ENCODE measurements at regions not wholly inside any gene's neighbourhood (a gene's known extent, or its start where the extent isn't known, plus 50 kb on each side); places are given as distances from the start of the nearest gene placed in this dataset.

DNA sequence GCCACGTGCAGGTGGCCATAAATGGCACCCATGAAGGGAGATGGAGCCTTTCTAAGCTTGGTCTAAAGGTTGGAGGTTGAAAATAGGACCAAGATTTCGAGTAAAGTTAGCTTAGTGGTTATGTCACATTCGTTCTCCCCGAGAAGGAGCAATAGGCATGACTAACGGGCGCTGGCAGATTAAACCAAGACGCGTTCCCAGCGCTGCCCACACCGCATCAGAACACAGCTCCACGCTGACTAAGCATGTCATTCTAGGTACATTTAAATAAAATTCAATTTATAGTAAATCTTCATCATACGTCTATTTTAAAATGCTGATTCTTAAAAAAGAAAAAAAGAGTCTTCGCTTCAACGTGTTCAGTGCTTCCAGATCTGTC is 95.0 kb upstream of the IRS2 start:
- no peaks in the 10 kb centered on the region for H3K27me3 ChIP-seq (replicated peaks; ENCODE audit: control insufficient read depth, insufficient read depth, low read length)
- CTCF ChIA-PET = interaction anchor here (0.9 kb wide), 1 partner anchor 19 kb away, joined by 3 read pairs; no protein-coding TSS in a partner anchor
- H3K4me1 Mint-ChIP-seq (ENCODE audit: low read depth, unreplicated experiment) = no peaks in the 10 kb centered on the region
- H3K4me3 Mint-ChIP-seq (ENCODE audit: unreplicated experiment) = no peak overlapping the region
- no TSS peak for BruUV-seq (replicated peaks)
- no peaks in the 10 kb centered on the region for H3K4me1 ChIP-seq
- DNase-seq = no peak
- no peak overlapping the region for H3K4me3 ChIP-seq (ENCODE audit: low read depth, low read length)
- intact Hi-C loops (cut with micrococcal nuclease; ENCODE audit: unreplicated experiment) = no loop called here
- H3K36me3 ChIP-seq (ENCODE audit: control insufficient read depth, insufficient read depth, low read length) = no peaks in the 10 kb centered on the region
- no peaks in the 10 kb centered on the region for H3K9me3 ChIP-seq
- TF ChIP-seq, protein P1, sequence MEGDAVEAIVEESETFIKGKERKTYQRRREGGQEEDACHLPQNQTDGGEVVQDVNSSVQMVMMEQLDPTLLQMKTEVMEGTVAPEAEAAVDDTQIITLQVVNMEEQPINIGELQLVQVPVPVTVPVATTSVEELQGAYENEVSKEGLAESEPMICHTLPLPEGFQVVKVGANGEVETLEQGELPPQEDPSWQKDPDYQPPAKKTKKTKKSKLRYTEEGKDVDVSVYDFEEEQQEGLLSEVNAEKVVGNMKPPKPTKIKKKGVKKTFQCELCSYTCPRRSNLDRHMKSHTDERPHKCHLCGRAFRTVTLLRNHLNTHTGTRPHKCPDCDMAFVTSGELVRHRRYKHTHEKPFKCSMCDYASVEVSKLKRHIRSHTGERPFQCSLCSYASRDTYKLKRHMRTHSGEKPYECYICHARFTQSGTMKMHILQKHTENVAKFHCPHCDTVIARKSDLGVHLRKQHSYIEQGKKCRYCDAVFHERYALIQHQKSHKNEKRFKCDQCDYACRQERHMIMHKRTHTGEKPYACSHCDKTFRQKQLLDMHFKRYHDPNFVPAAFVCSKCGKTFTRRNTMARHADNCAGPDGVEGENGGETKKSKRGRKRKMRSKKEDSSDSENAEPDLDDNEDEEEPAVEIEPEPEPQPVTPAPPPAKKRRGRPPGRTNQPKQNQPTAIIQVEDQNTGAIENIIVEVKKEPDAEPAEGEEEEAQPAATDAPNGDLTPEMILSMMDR (IDR thresholded peaks at IDR 0.05; ENCODE audit: insufficient read depth in 1 of 2, low read depth in 1 of 2, low read length in 1 of 2, severe bottlenecking in 1 of 2, unreplicated experiment in 1 of 2) = no peak
- peaks cover 2% of the 10 kb centered on the region for H3K27me3 Mint-ChIP-seq (ENCODE audit: insufficient read depth, unreplicated experiment)
- no peaks in the 10 kb centered on the region for H3K9me3 Mint-ChIP-seq (ENCODE audit: unreplicated experiment)
- H3K36me3 Mint-ChIP-seq (ENCODE audit: insufficient read depth, unreplicated experiment) = no peaks in the 10 kb centered on the region
- POLR2A ChIA-PET = no interaction called here
- H3K27ac Mint-ChIP-seq (ENCODE audit: unreplicated experiment) = no peak overlapping the region

DNA sequence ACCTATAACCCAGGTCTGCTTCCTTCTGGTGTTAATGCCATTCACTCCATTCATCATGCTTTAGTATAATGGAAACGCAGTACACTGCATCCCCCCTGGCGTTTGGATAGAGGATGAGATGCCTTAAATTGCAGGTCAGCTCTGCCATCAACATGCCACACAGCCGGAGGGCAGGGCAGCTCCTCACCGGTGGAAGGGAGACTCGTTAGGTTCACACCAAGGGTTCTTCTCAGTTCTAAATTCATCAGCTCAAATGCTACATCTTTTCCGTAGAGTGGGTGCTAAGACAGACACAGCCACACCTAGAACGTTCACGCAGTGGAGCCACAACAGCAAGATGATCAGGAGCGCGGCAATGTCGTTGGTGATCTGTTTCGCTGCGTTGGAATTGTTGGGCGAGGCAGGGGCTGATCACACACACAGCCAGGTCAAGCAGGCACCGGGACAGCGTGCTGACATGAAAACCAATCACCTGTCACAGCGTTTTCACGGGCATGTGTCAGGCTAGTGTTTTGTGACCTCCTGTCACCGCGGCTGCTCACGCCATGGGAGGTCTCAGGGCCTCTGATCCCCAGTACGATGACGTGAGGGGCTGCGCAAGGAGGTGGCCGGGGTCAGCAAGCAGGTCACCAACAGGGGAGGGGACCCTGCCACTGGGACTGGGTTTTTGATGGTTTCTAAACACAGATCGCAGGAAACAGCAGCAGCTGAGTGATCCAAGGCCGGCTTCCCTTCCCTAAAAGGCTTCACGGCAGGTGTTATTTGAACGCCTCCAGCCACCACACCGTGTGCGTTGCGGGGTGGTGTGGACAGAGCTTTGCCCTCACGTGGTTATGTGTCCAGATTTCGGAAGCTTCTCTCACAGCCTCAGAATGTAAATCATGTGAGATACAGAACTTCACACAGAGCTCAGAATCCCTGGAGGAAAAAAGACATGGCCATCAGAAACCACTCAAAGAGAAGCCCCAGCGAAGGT is 94.3 kb upstream of the IRS2 start:
- Histone ChIP-seq H3K4me1 (no peaks in the 10 kb centered on the region), H3K4me3 (ENCODE audit: low read depth, low read length) (no peak overlapping the region), H3K27me3 (replicated peaks; ENCODE audit: control insufficient read depth, insufficient read depth, low read length) (no peaks in the 10 kb centered on the region), H3K36me3 (ENCODE audit: control insufficient read depth, insufficient read depth, low read length) (no peaks in the 10 kb centered on the region), H3K9me3 (no peaks in the 10 kb centered on the region)
- intact Hi-C loops (cut with micrococcal nuclease; ENCODE audit: unreplicated experiment) = no loop called here
- Mint-ChIP-seq H3K4me1 (ENCODE audit: low read depth, unreplicated experiment) (no peaks in the 10 kb centered on the region), H3K36me3 (ENCODE audit: insufficient read depth, unreplicated experiment) (no peaks in the 10 kb centered on the region), H3K9me3 (ENCODE audit: unreplicated experiment) (no peaks in the 10 kb centered on the region), H3K4me3 (ENCODE audit: unreplicated experiment) (no peak overlapping the region), H3K27ac (ENCODE audit: unreplicated experiment) (no peak overlapping the region), H3K27me3 (ENCODE audit: insufficient read depth, unreplicated experiment) (peaks cover under 1% of the 10 kb centered on the region)
- no peak for DNase-seq
- TF ChIP-seq, protein P1 (IDR thresholded peaks at IDR 0.05; ENCODE audit: insufficient read depth in 1 of 2, low read depth in 1 of 2, low read length in 1 of 2, severe bottlenecking in 1 of 2, unreplicated experiment in 1 of 2) = no peak
- ChIA-PET CTCF (interaction anchor here (0.9 kb wide), 1 partner anchor 18 kb away, joined by 3 read pairs; no protein-coding TSS in a partner anchor), POLR2A (no interaction called here)
- no TSS peak for BruUV-seq (replicated peaks)

DNA sequence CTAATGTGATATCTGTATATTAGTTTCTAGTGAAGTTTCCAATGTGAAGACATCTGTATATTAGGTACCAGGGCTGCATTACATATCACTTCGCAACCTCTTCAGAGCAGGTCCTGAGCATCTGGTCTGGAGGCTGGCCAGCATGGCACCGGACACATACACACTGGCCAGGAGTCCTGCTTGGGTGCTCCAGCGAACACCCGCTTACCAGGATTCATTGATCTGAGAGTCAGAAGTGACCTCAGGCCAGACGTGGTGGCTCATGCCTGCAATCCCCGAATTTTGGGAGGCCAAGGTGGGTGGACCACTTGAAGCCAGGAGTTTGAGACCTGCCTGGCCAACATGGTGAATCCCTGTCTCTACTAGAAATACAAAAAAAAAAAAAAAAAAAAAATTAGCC is 93.0 kb upstream of the IRS2 start:
- POLR2A ChIA-PET = no interaction called here
- H3K9me3 Mint-ChIP-seq (ENCODE audit: unreplicated experiment) = no peaks in the 10 kb centered on the region
- H3K36me3 ChIP-seq (ENCODE audit: control insufficient read depth, insufficient read depth, low read length) = no peaks in the 10 kb centered on the region
- H3K4me1 ChIP-seq = no peaks in the 10 kb centered on the region; the same call in 1 of the 2 replicates
- DNase-seq = no peak
- no peaks in the 10 kb centered on the region for H3K9me3 ChIP-seq
- TF ChIP-seq, protein P1 (IDR thresholded peaks at IDR 0.05; ENCODE audit: insufficient read depth in 1 of 2, low read depth in 1 of 2, low read length in 1 of 2, severe bottlenecking in 1 of 2, unreplicated experiment in 1 of 2) = no peak
- CTCF ChIA-PET = no interaction called here
- peaks cover 10% of the 10 kb centered on the region for H3K4me1 Mint-ChIP-seq (ENCODE audit: low read depth, unreplicated experiment)
- H3K27ac Mint-ChIP-seq (ENCODE audit: unreplicated experiment) = no peak overlapping the region
- BruUV-seq (replicated peaks) = no TSS peak
- no peak overlapping the region for H3K4me3 ChIP-seq (ENCODE audit: low read depth, low read length)
- H3K4me3 Mint-ChIP-seq (ENCODE audit: unreplicated experiment) = no peak overlapping the region
- intact Hi-C loops (cut with micrococcal nuclease; ENCODE audit: unreplicated experiment) = no loop called here
- no peaks in the 10 kb centered on the region for H3K27me3 Mint-ChIP-seq (ENCODE audit: insufficient read depth, unreplicated experiment)
- H3K27me3 ChIP-seq (replicated peaks; ENCODE audit: control insufficient read depth, insufficient read depth, low read length) = no peaks in the 10 kb centered on the region
- H3K36me3 Mint-ChIP-seq (ENCODE audit: insufficient read depth, unreplicated experiment) = no peaks in the 10 kb centered on the region
